HAP-1 (cell line): ENCODE measurements at regions not wholly inside any gene's neighbourhood (a gene's known extent, or its start where the extent isn't known, plus 50 kb on each side); places are given as distances from the start of the nearest gene placed in this dataset.

Experiments used
- DNase-seq, 2 experiments: peaks; one replicate each; pipeline ENCODE4 v3.0.0-alpha.2; 2016 to 2020; ENCODE audit warnings: low spot score in 2 of 2
- H3K27me3 ChIP-seq: fragments of 250-450 bp; sonication (Bioruptor Pico); 2 replicates; pipeline ENCODE4 v1.5.1; 2020; ENCODE audit warnings: low read depth, mild to moderate bottlenecking, moderate library complexity
- H3K36me3 ChIP-seq: fragments of 250-450 bp; sonication (Bioruptor Pico); replicated peaks from 2 replicates; pipeline ENCODE4 v1.5.1; 2020; ENCODE audit warnings: mild to moderate bottlenecking
- H3K4me1 ChIP-seq: fragments of 250-450 bp; sonication (Bioruptor Pico); 2 replicates; pipeline ENCODE4 v1.5.1; 2020; ENCODE audit warnings: mild to moderate bottlenecking
- H3K4me3 ChIP-seq: fragments of 250-450 bp; sonication (Bioruptor Pico); 2 replicates; pipeline ENCODE4 v1.5.1; 2020; ENCODE audit warnings: mild to moderate bottlenecking, moderate library complexity
- H3K9me3 ChIP-seq: fragments of 250-450 bp; sonication (Bioruptor Pico); 2 replicates; pipeline ENCODE4 v1.5.1; 2020; ENCODE audit warnings: mild to moderate bottlenecking, moderate library complexity
- in situ Hi-C: fragments of 300-500 bp; cut with MboI; formaldehyde crosslinking; loops from 3 replicates; pipeline ENCODE4 v1.14.3; 2020; ENCODE audit warnings: low sequenced_read_pairs, inconsistent platforms, mixed read lengths

DNA sequence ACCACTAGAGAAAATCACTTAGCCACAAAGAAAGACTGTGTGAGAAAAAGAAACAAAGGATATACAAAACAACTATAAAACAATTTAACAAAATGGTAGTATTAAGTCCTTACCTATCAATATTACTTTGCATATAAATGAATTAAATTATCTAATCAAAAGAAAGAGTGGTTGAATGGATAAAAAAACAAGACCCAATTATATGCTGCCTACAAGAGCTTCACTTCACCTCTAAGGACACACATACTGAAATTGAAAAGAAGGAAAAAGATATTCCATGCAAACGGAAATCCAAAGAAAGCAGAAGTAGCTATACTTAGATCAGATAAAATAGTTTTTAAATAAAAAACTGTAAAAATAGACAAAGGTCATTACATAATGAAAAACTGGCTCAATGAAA is 134.9 kb upstream of the CCDC196 start:
- no peak overlapping the region for H3K4me3 ChIP-seq
- H3K27me3 ChIP-seq: no peaks in the 10 kb centered on the region
- H3K4me1 ChIP-seq: no peaks in the 10 kb centered on the region
- no peaks in the 10 kb centered on the region for H3K36me3 ChIP-seq
- DNase-seq: no peak
- in situ Hi-C loops: loop anchor here (25.0 kb wide), 1 partner anchor 761 kb away; no protein-coding TSS in a partner anchor
- H3K9me3 ChIP-seq: no peaks in the 10 kb centered on the region; the same call in 1 of the 2 replicates

DNA sequence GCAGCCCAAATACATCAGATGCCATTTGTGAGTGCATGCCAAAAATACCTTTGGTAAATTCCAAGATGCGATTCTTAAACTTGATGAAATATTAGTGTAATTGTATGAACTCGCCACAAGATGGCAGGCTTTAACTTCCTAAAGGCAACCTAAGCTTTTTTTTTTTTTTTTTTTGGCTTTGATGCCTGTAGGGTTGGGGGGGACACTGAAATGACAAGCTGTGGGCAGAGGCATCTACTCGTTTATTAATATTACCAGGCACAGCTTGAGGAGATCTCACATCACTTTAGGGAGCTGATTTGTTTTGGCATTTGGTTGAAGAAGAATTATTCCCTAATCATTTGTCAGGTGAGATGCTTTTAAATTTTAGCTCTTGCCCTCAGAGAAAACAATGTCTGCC is 126.7 kb upstream of the CCDC196 start:
- Histone ChIP-seq H3K4me1 (no peaks in the 10 kb centered on the region), H3K27me3 (peaks cover 10% of the 10 kb centered on the region), H3K9me3 (no peaks in the 10 kb centered on the region), H3K4me3 (no peak overlapping the region), H3K36me3 (no peaks in the 10 kb centered on the region)
- DNase-seq: peak; percentile 32 to 42
- in situ Hi-C loops: loop anchor here (25.0 kb wide), 1 partner anchor 753 kb away; no protein-coding TSS in a partner anchor

DNA sequence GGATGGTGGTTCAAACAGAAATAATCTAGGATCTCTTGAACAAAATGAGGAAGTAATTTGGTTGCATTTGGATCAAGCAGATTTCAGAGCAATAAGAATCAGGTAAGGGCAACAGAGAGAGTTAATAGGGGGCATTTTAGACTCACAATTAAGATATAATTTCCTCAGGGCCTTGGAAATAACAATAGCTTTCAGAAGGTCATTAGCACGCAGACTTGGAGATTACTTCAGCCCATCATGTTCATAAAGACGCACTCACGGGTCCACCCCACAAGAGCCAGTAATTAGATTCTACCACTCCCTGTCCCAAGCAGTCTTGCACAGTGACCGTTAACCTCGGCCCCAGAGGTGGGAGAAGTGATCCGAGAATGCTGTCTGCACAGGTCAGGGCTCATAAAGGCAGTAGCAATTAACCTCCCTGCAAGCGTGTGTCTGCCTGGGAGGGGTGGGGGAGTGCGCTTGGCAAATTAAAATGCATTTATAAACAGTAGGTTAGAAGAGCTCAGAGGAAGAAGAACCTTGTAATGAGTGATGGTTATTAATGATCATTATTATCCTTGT is 125.7 kb upstream of the CCDC196 start:
- Histone ChIP-seq H3K27me3 (peaks cover 10% of the 10 kb centered on the region), H3K36me3 (no peaks in the 10 kb centered on the region), H3K4me3 (no peak overlapping the region), H3K4me1 (no peaks in the 10 kb centered on the region), H3K9me3 (no peaks in the 10 kb centered on the region)
- no peak for DNase-seq
- in situ Hi-C loops: loop anchor here (25.0 kb wide), 1 partner anchor 752 kb away; no protein-coding TSS in a partner anchor

DNA sequence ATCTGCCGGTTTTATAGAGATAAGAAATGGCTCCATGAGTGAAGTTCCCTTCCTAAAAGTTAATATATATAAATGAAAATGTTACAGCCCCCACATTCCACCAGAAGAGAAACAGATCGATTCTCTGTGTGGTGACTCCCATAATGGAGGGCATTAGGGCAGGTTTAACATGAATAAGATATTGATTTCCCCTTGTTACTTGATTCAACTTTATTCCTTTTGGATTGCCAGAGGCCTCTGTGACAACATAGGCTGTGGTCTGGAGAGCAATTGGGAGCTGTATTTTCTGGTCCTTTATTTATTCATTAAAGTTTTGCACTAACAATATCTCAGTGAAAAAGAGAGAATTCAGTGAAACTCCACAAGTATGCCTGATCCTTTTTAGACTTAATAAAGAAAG is 125.2 kb upstream of the CCDC196 start:
- H3K4me3 ChIP-seq: no peak overlapping the region
- H3K9me3 ChIP-seq: no peaks in the 10 kb centered on the region
- no peak for DNase-seq
- peaks cover 10% of the 10 kb centered on the region for H3K27me3 ChIP-seq
- in situ Hi-C loops: loop anchor here (25.0 kb wide), 1 partner anchor 751 kb away; no protein-coding TSS in a partner anchor
- H3K4me1 ChIP-seq: no peaks in the 10 kb centered on the region
- no peaks in the 10 kb centered on the region for H3K36me3 ChIP-seq

DNA sequence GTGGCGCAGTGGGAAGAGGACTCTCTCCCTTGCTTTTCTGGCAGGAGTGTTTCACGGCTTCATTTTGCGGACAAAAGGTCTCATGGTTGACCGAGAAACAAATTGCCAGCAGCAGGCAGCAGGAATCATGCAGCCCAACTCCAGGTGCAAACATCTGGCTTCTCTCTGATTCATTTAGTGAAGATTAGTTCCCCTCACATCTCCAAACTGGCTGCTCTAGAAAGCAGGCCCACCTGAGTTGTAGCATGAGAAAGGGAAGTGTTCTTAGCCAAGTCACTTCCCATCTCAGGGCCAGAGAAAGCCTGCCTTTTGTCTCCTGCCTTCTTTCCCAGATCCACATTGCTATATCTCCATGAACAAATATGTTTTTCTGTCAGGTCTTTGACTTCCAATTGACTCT is 120.8 kb upstream of the CCDC196 start:
- in situ Hi-C loops: loop anchor here (25.0 kb wide), 1 partner anchor 747 kb away; no protein-coding TSS in a partner anchor
- Histone ChIP-seq H3K36me3 (no peaks in the 10 kb centered on the region), H3K4me1 (no peaks in the 10 kb centered on the region), H3K4me3 (no peak overlapping the region), H3K9me3 (no peaks in the 10 kb centered on the region), H3K27me3 (peaks cover 2% of the 10 kb centered on the region; the same call in 1 of the 2 replicates)
- DNase-seq: no peak

DNA sequence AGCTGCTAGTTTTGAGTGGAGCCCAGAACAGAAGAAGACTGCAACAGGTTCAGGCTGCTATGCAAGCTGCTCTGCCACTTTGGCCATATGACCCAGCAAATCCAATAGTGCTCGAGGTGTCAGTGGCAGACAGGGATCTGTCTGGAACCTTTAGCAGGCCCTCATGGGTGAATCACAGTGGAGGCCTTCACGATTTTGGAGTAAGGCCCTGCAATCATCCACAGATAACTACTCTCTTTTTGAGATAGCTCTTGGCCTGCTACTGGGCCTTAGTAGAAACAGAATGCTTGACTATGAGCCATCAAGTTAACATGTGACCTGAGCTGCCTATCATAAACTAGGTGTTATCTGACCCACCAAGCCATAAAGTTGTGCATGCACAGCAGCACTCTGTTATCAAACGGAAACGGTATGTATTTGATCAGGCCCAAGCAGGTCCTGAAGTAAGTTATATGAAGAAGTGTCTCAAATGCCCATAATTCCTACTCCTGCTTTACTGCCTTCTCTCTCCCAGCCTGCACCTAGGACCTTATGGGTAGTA is 116.9 kb upstream of the CCDC196 start:
- H3K9me3 ChIP-seq: no peaks in the 10 kb centered on the region
- in situ Hi-C loops: loop anchor here (25.0 kb wide), 1 partner anchor 743 kb away; no protein-coding TSS in a partner anchor
- no peaks in the 10 kb centered on the region for H3K27me3 ChIP-seq
- no peak for DNase-seq
- H3K4me3 ChIP-seq: no peak overlapping the region
- no peaks in the 10 kb centered on the region for H3K4me1 ChIP-seq
- H3K36me3 ChIP-seq: no peaks in the 10 kb centered on the region

DNA sequence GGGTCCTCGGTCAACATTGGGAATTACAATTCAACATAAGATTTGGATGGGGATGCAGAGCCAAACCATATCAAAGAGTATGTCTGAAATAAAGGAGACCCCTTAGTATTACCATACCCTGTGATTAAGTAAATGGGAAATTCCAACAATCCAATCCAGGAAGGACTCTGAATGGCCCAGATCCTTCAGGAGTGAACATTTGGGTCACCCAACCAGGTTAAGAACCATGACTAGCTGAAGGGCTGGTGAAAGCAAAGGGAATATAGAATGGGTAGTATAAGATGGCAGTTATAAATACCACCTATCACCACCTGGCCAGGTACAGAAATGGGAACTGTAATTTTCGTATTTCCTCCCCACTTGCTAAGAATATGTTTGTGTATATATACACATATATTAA is 114.4 kb upstream of the CCDC196 start:
- Histone ChIP-seq H3K4me1 (no peaks in the 10 kb centered on the region), H3K36me3 (no peaks in the 10 kb centered on the region), H3K9me3 (no peaks in the 10 kb centered on the region), H3K27me3 (no peaks in the 10 kb centered on the region), H3K4me3 (no peak overlapping the region)
- in situ Hi-C loops: loop anchor here (25.0 kb wide), 1 partner anchor 741 kb away; no protein-coding TSS in a partner anchor
- no peak for DNase-seq

DNA sequence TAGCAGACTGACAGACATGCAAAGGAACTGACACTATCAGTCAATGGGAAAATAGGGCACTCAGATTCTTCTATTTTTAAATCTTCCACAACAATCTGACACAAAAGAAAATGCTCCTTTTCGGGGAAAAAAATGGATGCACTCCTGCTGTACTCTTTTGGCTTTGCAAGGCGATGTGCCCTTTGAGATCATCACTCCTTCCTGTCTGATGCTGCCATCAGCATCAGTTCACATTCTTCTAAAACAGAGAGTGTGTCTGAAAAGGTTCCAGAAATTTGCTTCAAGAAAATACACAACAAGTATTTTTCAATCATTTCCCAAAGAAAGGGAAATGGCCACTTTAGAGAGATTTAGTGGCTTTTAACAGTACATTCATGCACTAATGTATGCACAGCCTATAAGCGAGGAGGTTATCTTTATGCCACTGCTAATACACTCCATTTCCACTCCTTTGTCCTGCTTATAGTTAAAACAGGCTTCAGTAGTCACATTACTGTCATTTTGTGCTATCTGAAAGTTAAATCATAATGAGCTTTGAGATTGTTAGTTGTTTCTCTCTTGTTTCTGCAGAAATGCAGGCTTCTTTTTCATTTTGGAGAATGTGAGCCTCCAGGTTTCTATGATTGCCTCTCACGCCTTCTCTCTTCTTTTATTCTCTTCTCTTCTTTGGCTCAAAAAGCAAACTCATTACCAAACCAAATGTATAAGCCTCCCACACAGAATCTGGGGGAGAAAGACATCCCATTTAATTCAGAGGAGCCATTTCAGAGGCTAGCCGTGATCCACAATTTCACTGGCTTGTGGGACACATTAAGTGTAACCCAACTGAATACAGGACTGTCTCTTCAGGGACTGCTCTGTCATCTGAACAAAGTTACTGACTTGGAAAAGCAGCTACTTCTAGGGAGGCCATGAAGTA is 110.9 kb upstream of the CCDC196 start:
- Histone ChIP-seq H3K4me3 (no peak overlapping the region), H3K9me3 (no peaks in the 10 kb centered on the region), H3K4me1 (no peaks in the 10 kb centered on the region), H3K27me3 (no peaks in the 10 kb centered on the region), H3K36me3 (no peaks in the 10 kb centered on the region)
- in situ Hi-C loops: no loop called here
- DNase-seq: no peak

DNA sequence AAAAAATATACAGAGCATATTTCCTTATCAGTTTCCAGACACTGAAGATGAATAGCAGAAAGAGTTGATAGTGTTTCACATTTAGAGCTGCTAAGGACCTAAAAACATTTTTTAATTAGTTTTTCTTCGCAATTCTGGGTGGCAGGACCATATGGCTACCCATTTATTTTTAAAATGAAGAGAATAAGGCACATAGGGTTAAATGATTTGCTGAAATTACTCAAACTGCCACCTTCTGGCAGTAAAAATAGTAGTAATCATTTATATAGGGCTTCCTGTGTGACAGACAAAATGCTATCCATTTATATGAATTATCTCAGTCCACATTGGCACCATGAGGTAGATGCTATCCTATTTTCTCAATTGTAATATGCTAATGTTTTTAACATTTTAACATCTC is 108.6 kb upstream of the CCDC196 start:
- in situ Hi-C loops: no loop called here
- Histone ChIP-seq H3K4me1 (no peaks in the 10 kb centered on the region), H3K36me3 (no peaks in the 10 kb centered on the region), H3K27me3 (no peaks in the 10 kb centered on the region), H3K9me3 (no peaks in the 10 kb centered on the region), H3K4me3 (no peak overlapping the region)
- DNase-seq: no peak

DNA sequence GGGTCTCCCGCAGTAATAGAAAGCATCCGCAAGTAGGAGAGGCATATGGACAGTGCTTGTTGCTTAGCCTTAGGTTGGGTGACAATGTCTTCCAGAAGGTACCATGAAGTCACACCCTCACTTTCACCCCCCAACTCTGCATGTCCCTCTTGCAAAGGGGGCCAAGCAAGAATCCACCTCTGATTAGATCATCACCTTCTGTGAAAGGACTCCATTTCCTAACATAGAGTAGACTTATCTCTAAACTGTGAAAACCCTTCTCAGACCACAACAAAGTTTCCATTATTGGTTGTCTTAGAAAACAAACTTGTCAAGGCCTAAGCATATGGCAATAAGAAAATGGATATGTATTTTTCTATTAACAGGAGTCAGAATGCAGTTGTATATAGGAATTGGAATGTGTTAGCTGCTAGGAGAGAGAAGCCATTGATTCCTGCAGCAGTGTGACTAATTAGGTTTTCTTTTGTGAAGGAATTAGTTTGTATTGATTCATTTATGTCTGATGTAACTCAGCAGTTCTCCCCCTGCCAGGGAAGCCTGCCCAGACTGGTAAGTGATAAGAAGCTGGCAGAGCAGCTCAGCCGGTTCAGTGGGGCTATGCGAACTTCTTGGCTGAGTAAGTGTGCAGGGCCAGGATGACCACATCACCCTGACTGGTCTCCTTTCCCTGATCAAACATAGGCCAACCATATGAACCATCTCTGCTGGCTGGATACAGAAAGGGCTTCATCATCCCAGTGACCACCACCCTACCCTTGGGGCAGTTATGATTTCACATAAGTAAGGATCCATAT is 107.3 kb upstream of the CCDC196 start:
- H3K27me3 ChIP-seq: no peaks in the 10 kb centered on the region
- no peaks in the 10 kb centered on the region for H3K36me3 ChIP-seq
- H3K4me3 ChIP-seq: no peak overlapping the region
- in situ Hi-C loops: no loop called here
- DNase-seq: no peak
- no peaks in the 10 kb centered on the region for H3K9me3 ChIP-seq
- H3K4me1 ChIP-seq: no peaks in the 10 kb centered on the region

DNA sequence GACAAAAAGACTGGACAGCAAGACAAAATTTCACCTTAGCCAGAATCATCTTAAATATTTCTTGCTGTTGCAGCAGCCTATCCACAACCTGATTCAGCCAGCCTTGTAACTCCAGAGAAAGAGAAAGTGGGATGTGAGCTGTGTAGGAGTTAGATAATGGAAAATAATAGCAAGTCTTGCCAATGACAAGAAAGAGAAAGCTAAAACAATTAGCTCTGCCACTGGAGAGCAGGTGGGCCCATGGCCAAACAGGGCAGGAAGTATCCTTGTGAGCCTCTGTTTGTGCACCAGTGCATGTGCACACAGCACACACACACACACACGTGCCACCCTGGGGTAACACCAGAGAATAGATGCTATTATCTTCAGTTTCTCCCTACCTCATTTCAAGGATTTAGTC is 106.0 kb upstream of the CCDC196 start:
- Histone ChIP-seq H3K4me3 (no peak overlapping the region), H3K27me3 (no peaks in the 10 kb centered on the region), H3K36me3 (no peaks in the 10 kb centered on the region), H3K9me3 (no peaks in the 10 kb centered on the region), H3K4me1 (no peaks in the 10 kb centered on the region)
- in situ Hi-C loops: no loop called here
- DNase-seq: no peak

DNA sequence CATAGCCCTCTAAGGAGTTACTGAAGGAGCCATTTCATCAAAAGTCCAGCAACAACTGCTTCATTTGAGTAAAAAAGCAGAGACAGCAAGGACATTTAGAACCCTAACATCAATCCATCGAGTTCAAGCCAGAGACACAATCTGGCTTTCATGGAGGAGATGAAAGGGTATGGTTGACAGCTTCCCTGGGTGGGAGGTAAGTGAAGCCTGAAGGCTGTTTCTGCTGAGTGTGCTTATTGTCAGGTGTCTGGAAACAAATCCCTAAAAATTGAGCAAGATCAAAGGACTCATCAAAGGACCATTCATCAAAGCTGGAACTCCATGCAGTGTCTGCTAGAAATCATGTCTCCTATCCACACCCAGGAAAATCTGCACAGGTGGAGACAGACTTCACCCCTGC is 104.4 kb upstream of the CCDC196 start:
- Histone ChIP-seq H3K4me3 (no peak overlapping the region), H3K36me3 (no peaks in the 10 kb centered on the region), H3K4me1 (no peaks in the 10 kb centered on the region), H3K9me3 (no peaks in the 10 kb centered on the region), H3K27me3 (no peaks in the 10 kb centered on the region)
- in situ Hi-C loops: no loop called here
- DNase-seq: no peak

DNA sequence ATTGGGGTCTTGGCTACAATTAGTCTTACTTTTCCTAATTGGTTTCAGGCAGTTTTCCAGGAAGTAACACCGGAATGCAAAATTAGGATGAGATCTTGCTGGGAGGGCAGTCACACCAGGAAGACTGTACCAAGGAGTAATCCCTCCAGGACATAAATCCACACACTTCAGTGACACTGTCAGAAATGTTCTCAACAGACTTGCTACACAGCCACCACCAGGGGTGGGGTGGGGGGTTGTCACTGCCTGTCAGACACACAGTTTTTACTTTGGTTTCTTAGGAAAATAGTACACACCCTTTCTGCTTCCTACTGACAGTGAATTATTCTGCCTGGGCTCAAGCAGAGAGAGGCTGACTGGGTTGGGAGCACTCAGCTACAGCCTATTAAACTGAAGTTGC is 102.9 kb upstream of the CCDC196 start:
- H3K4me3 ChIP-seq: no peak overlapping the region
- H3K9me3 ChIP-seq: no peaks in the 10 kb centered on the region
- DNase-seq: no peak
- no peaks in the 10 kb centered on the region for H3K36me3 ChIP-seq
- in situ Hi-C loops: no loop called here
- no peaks in the 10 kb centered on the region for H3K27me3 ChIP-seq
- H3K4me1 ChIP-seq: no peaks in the 10 kb centered on the region
